ENCODE measurements at regions not wholly inside any gene's neighbourhood (a gene's known extent, or its start where the extent isn't known, plus 50 kb on each side); places are given as distances from the start of the nearest gene placed in this dataset.

DNA sequence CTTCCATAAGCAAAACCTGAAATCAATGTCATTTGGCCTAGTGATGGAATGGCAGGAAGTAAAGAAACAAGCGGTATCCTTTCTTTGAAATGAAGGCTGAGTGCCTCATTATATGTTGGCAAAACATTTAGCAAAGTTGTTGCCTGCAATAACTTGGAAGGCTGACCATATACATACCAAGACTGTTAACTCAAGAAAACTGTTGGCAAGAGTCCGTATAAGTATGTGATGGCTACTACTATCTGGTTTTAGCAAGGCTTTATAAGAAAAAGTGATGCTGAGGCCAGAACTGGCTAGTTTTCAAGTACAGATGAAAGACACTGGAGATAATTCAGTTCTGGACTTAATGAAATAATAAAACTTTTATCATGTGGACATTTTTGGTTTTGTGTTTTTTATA lies 356.2 kb downstream of the ZNF521 start:
- no peak overlapping the region for H3K27ac Mint-ChIP-seq
- H3K4me3 Mint-ChIP-seq = no peak overlapping the region
- H3K27me3 Mint-ChIP-seq (ENCODE audit: low read depth in 3 of 3) = no peaks in the 10 kb centered on the region
- no peak overlapping the region for H3K27ac ChIP-seq (ENCODE audit: low read depth in 1 of 2, low read length in 2 of 2)
- H3K79me2 ChIP-seq (ENCODE audit: insufficient read depth, low read length) = no peaks in the 10 kb centered on the region
- peaks cover 3 to 10% of the 10 kb centered on the region in 2 donors for H3K9me3 ChIP-seq (replicated peaks in 1 of 2; ENCODE audit: control insufficient read depth in 1 of 2, insufficient read depth in 1 of 2, low read length in 2 of 2)
- no peaks in the 10 kb centered on the region for H3K4me1 ChIP-seq (ENCODE audit: control insufficient read depth in 1 of 2, insufficient read depth in 2 of 2, low read length in 2 of 2)
- H3K4me2 ChIP-seq (replicated peaks; ENCODE audit: extremely low read depth, low read length, poor library complexity, severe bottlenecking) = no peak overlapping the region
- no peaks in the 10 kb centered on the region for H3K36me3 Mint-ChIP-seq
- H4K20me1 ChIP-seq (ENCODE audit: insufficient read depth, low read length) = no peaks in the 10 kb centered on the region
- H2AFZ ChIP-seq (ENCODE audit: insufficient read depth, low read depth, low read length, poor library complexity, severe bottlenecking) = no peak overlapping the region
- WGBS (ENCODE audit: insufficient coverage) = 80% methylated on average over 1 of the region's 2 CpGs
- intact Hi-C loops (cut with micrococcal nuclease) = no loop called here
- no peak for DNase-seq
- peaks cover 4 to 25% (median 14%) of the 10 kb centered on the region in 7 donors for H3K9me3 Mint-ChIP-seq
- H3K9ac ChIP-seq (ENCODE audit: insufficient read depth, low read length, poor library complexity, severe bottlenecking) = no peak overlapping the region
- no peaks in the 10 kb centered on the region for H3K4me1 Mint-ChIP-seq
- no peak overlapping the region for H3K4me3 ChIP-seq (replicated peaks in 1 of 3; ENCODE audit: low read depth in 2 of 3, low read length in 3 of 3)
- TF ChIP-seq, protein P1, sequence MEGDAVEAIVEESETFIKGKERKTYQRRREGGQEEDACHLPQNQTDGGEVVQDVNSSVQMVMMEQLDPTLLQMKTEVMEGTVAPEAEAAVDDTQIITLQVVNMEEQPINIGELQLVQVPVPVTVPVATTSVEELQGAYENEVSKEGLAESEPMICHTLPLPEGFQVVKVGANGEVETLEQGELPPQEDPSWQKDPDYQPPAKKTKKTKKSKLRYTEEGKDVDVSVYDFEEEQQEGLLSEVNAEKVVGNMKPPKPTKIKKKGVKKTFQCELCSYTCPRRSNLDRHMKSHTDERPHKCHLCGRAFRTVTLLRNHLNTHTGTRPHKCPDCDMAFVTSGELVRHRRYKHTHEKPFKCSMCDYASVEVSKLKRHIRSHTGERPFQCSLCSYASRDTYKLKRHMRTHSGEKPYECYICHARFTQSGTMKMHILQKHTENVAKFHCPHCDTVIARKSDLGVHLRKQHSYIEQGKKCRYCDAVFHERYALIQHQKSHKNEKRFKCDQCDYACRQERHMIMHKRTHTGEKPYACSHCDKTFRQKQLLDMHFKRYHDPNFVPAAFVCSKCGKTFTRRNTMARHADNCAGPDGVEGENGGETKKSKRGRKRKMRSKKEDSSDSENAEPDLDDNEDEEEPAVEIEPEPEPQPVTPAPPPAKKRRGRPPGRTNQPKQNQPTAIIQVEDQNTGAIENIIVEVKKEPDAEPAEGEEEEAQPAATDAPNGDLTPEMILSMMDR (IDR thresholded peaks at IDR 0.05) = no peak
- no peaks in the 10 kb centered on the region for H3K36me3 ChIP-seq (replicated peaks in 1 of 2; ENCODE audit: control insufficient read depth in 1 of 2, insufficient read depth in 2 of 2, low read length in 2 of 2)
- no peaks in the 10 kb centered on the region for H3K27me3 ChIP-seq (ENCODE audit: control insufficient read depth in 2 of 2, insufficient read depth in 2 of 2, low read length in 2 of 2)

DNA sequence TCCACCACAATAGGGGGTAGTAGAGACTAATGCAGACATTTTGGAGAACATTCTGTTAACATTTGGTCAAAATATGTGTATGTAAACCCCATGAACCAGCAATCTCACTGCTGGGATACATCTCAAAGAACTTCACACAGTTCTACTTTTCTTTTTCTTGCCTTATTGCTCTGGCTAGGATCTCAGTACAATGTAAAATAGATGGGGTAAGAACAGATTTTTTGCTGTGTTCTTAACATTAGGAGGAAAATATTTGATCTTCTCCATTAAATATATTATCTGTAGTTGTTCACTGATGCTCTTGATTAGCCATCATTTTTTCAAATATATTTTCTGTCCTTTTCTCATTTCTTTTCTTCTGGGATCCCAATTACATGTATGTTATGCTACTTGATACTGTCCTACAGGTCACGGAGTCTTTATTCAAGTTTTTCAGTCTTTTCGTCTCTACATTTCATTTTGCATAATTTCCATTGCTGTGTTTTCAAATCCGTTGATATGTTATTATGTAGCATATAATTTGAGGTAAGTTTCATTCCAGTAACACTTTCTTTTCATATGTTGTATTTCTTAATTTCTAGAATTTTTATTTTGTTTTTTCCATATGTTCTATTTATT lies 352.2 kb downstream of the ZNF521 start:
- H3K27me3 ChIP-seq (ENCODE audit: control insufficient read depth in 2 of 2, insufficient read depth in 2 of 2, low read length in 2 of 2) = no peaks in the 10 kb centered on the region
- intact Hi-C loops (cut with micrococcal nuclease) = no loop called here
- DNase-seq = no peak
- H3K27me3 Mint-ChIP-seq (ENCODE audit: low read depth in 3 of 3) = no peaks in the 10 kb centered on the region
- peaks cover 4 to 16% (median 11%) of the 10 kb centered on the region in 7 donors for H3K9me3 Mint-ChIP-seq
- H3K9ac ChIP-seq (ENCODE audit: insufficient read depth, low read length, poor library complexity, severe bottlenecking) = no peak overlapping the region
- WGBS (ENCODE audit: insufficient coverage) = no CpG with 5 or more reads among the region's 3 CpGs
- H4K20me1 ChIP-seq (ENCODE audit: insufficient read depth, low read length) = no peaks in the 10 kb centered on the region
- peaks cover 3% of the 10 kb centered on the region for H3K4me1 Mint-ChIP-seq
- H3K4me2 ChIP-seq (replicated peaks; ENCODE audit: extremely low read depth, low read length, poor library complexity, severe bottlenecking) = no peak overlapping the region
- no peaks in the 10 kb centered on the region for H3K36me3 ChIP-seq (replicated peaks in 1 of 2; ENCODE audit: control insufficient read depth in 1 of 2, insufficient read depth in 2 of 2, low read length in 2 of 2)
- no peak overlapping the region for H3K4me3 Mint-ChIP-seq
- no peak overlapping the region for H3K27ac Mint-ChIP-seq
- no peaks in the 10 kb centered on the region for H3K36me3 Mint-ChIP-seq
- H3K27ac ChIP-seq (ENCODE audit: low read depth in 1 of 2, low read length in 2 of 2) = no peak overlapping the region
- H3K4me3 ChIP-seq (replicated peaks in 1 of 3; ENCODE audit: low read depth in 2 of 3, low read length in 3 of 3) = no peak overlapping the region
- peaks cover 3 to 10% of the 10 kb centered on the region in 2 donors for H3K9me3 ChIP-seq (replicated peaks in 1 of 2; ENCODE audit: control insufficient read depth in 1 of 2, insufficient read depth in 1 of 2, low read length in 2 of 2)
- TF ChIP-seq, protein P1 (IDR thresholded peaks at IDR 0.05) = no peak
- H2AFZ ChIP-seq (ENCODE audit: insufficient read depth, low read depth, low read length, poor library complexity, severe bottlenecking) = no peak overlapping the region
- no peaks in the 10 kb centered on the region for H3K4me1 ChIP-seq (ENCODE audit: control insufficient read depth in 1 of 2, insufficient read depth in 2 of 2, low read length in 2 of 2)
- H3K79me2 ChIP-seq (ENCODE audit: insufficient read depth, low read length) = no peaks in the 10 kb centered on the region

Measured in CD14-positive monocyte (primary cell).